ENCODE measurements at regions not wholly inside any gene's neighbourhood (a gene's known extent, or its start where the extent isn't known, plus 50 kb on each side); places are given as distances from the start of the nearest gene placed in this dataset.
"Not testable (repeated sequence)": the region's sequence is repeated elsewhere in the genome, so short reads cannot be mapped to it uniquely, and the experiment has no call there.

DNA sequence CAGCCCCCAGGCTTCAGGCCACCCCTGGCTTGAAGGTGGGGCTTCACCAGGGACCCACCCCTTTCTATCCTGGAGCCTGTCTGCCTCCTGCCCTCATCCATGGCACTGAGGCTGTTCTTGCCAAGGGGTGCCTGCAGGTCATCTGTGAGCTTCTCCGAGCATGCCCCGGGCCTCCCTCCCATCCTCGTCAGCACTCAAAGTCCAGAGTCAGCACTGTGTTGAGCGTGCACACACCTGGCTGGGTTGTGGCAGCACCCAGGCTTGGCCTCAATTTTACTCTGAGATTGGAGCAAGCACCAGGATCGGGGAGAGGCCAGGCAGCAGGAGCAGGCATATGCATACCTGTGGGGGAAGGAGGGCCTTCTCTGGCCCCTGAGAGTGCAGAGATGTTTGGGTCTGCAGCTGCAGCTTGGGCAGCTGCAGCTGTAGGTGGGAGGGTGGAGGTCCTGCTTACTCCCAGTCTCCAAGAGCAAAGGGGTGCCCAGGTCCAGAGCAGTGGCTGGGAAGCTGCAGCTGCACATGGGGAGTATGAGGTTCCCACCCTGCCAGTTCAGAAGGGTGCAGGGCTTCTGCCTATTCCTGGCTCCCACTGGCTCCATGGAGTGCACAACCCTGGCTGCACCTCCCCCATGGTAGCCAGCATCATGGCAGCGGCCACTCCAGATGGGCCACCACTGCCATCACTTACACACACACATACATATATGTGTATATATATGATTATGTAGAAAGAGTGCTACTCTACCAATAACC is 488.7 kb downstream of the JRKL start:
- H3K4me1 ChIP-seq = no peaks in the 10 kb centered on the region
- H3K36me3 ChIP-seq (ENCODE audit: control insufficient read depth, insufficient read depth, low read length) = no peaks in the 10 kb centered on the region
- no peaks in the 10 kb centered on the region for H3K27me3 ChIP-seq (replicated peaks; ENCODE audit: control insufficient read depth, insufficient read depth, low read length)
- no peaks in the 10 kb centered on the region for H3K9me3 ChIP-seq
- DNase-seq = peak in 1 of 2 experiments; percentile 37
- intact Hi-C loops (cut with micrococcal nuclease; ENCODE audit: unreplicated experiment) = no loop called here
- no peaks in the 10 kb centered on the region for H3K27me3 Mint-ChIP-seq (ENCODE audit: insufficient read depth, unreplicated experiment)
- TF ChIP-seq, protein P1, sequence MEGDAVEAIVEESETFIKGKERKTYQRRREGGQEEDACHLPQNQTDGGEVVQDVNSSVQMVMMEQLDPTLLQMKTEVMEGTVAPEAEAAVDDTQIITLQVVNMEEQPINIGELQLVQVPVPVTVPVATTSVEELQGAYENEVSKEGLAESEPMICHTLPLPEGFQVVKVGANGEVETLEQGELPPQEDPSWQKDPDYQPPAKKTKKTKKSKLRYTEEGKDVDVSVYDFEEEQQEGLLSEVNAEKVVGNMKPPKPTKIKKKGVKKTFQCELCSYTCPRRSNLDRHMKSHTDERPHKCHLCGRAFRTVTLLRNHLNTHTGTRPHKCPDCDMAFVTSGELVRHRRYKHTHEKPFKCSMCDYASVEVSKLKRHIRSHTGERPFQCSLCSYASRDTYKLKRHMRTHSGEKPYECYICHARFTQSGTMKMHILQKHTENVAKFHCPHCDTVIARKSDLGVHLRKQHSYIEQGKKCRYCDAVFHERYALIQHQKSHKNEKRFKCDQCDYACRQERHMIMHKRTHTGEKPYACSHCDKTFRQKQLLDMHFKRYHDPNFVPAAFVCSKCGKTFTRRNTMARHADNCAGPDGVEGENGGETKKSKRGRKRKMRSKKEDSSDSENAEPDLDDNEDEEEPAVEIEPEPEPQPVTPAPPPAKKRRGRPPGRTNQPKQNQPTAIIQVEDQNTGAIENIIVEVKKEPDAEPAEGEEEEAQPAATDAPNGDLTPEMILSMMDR (IDR thresholded peaks at IDR 0.05; ENCODE audit: insufficient read depth in 1 of 2, low read depth in 1 of 2, low read length in 1 of 2, severe bottlenecking in 1 of 2, unreplicated experiment in 1 of 2) = no peak
- ChIA-PET POLR2A (no interaction called here), CTCF (no interaction called here)
- H3K27ac Mint-ChIP-seq (ENCODE audit: unreplicated experiment) = no peak overlapping the region
- H3K4me3 Mint-ChIP-seq (ENCODE audit: unreplicated experiment) = no peak overlapping the region
- H3K4me3 ChIP-seq (ENCODE audit: low read depth, low read length) = no peak overlapping the region
- H3K4me1 Mint-ChIP-seq (ENCODE audit: low read depth, unreplicated experiment) = no peaks in the 10 kb centered on the region
- BruUV-seq (replicated peaks) = no TSS peak
- H3K36me3 Mint-ChIP-seq (ENCODE audit: insufficient read depth, unreplicated experiment) = no peaks in the 10 kb centered on the region
- no peaks in the 10 kb centered on the region for H3K9me3 Mint-ChIP-seq (ENCODE audit: unreplicated experiment)

DNA sequence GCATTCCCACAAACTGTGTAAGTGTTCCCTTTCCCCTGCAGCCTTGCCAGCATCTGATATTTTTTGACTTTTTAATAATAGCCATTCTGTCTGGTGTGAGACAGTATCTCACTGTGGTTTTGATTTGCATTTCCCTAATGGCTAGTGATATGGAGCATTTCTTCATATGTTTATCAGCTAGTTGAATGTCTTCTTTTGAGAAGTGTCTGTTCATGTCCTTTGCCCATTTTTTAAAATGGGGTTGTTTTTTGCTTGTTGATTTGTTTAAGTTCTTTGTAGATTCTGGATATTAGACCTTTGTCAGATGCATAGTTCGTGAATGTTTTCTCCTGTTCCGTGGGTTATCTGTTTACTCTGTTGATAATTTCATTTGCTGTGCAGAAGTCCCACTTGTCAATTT is 492.8 kb downstream of the JRKL start:
- CTCF ChIA-PET = not testable (repeated sequence)

DNA sequence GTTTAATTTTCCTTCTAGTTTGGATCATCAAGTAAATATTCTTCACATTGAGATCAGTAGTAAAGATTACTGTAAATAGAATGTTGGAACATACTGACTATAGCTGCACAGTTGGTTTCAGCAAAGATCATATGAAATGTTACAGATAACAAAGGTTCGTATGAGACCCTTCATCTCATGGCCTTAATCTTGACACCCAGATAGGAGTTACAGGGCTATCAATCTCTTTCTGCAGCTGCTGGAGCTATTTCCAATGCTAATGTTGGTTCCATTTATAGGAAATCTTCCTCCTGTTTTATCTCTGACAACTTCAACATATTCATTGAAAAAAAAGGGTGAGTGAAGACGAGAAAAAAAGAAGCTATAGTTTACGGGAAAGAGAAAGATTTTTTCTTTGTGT is 495.6 kb downstream of the JRKL start:
- BruUV-seq (replicated peaks) = no TSS peak
- TF ChIP-seq, protein P1 (IDR thresholded peaks at IDR 0.05; ENCODE audit: insufficient read depth in 1 of 2, low read depth in 1 of 2, low read length in 1 of 2, severe bottlenecking in 1 of 2, unreplicated experiment in 1 of 2) = no peak
- DNase-seq = no peak
- ChIA-PET CTCF (no interaction called here), POLR2A (no interaction called here)
- peaks cover 3% of the 10 kb centered on the region for H3K27me3 Mint-ChIP-seq (ENCODE audit: insufficient read depth, unreplicated experiment)
- no peak overlapping the region for H3K27ac Mint-ChIP-seq (ENCODE audit: unreplicated experiment)
- Histone ChIP-seq H3K27me3 (replicated peaks; ENCODE audit: control insufficient read depth, insufficient read depth, low read length) (no peaks in the 10 kb centered on the region), H3K36me3 (ENCODE audit: control insufficient read depth, insufficient read depth, low read length) (no peaks in the 10 kb centered on the region), H3K9me3 (no peaks in the 10 kb centered on the region), H3K4me3 (ENCODE audit: low read depth, low read length) (no peak overlapping the region), H3K4me1 (no peaks in the 10 kb centered on the region)
- no peaks in the 10 kb centered on the region for H3K36me3 Mint-ChIP-seq (ENCODE audit: insufficient read depth, unreplicated experiment)
- H3K9me3 Mint-ChIP-seq (ENCODE audit: unreplicated experiment) = no peaks in the 10 kb centered on the region
- H3K4me1 Mint-ChIP-seq (ENCODE audit: low read depth, unreplicated experiment) = no peaks in the 10 kb centered on the region
- intact Hi-C loops (cut with micrococcal nuclease; ENCODE audit: unreplicated experiment) = no loop called here
- no peak overlapping the region for H3K4me3 Mint-ChIP-seq (ENCODE audit: unreplicated experiment)

More for the DNA sequence above, 492.8 kb downstream of the JRKL start:
- H3K36me3 ChIP-seq (ENCODE audit: control insufficient read depth, insufficient read depth, low read length); H3K4me3 Mint-ChIP-seq (ENCODE audit: unreplicated experiment); H3K4me3 ChIP-seq (ENCODE audit: low read depth, low read length); H3K27ac Mint-ChIP-seq (ENCODE audit: unreplicated experiment); H3K27me3 Mint-ChIP-seq (ENCODE audit: insufficient read depth, unreplicated experiment); intact Hi-C loops (cut with micrococcal nuclease; ENCODE audit: unreplicated experiment); H3K4me1 ChIP-seq; BruUV-seq (replicated peaks); H3K9me3 Mint-ChIP-seq (ENCODE audit: unreplicated experiment); H3K36me3 Mint-ChIP-seq (ENCODE audit: insufficient read depth, unreplicated experiment); H3K4me1 Mint-ChIP-seq (ENCODE audit: low read depth, unreplicated experiment); POLR2A ChIA-PET; DNase-seq; H3K9me3 ChIP-seq; H3K27me3 ChIP-seq (replicated peaks; ENCODE audit: control insufficient read depth, insufficient read depth, low read length): not testable (repeated sequence)
